ENCODE measurements at regions not wholly inside any gene's neighbourhood (a gene's known extent, or its start where the extent isn't known, plus 50 kb on each side); places are given as distances from the start of the nearest gene placed in this dataset.

- no peak for TF ChIP-seq CTCF (IDR thresholded peaks at IDR 0.05; ENCODE audit: low read length, missing control alignments)
- no peak overlapping the region for H3K4me3 ChIP-seq (replicated peaks; ENCODE audit: low read depth, low read length)
- DNase-seq (ENCODE audit: low read depth) = no peak
Measured at GRCh38 chr2:36266536-36267121, 88.9 kb upstream of the CRIM1 start.

DNA sequence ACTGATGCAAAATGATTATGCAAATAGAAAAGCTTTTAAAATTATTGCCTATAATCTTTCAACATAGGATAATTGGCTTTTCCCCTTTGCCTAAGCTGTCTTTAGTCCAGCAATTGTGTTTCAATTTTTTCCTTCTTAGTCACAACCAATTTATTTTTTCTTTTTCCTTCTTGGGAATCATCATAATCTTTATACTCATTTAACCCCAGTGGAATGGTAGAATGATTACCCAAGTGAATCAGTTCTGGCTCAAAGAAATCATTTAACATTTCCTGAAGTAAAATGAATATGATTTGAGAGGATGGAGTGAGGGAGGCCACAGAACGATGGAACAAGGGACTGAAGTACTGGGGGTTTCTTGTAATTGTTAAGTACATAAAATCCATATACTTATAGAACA is 93.0 kb upstream of the CRIM1 start:
- no peak for TF ChIP-seq CTCF (IDR thresholded peaks at IDR 0.05; ENCODE audit: low read length, missing control alignments)
- H3K4me3 ChIP-seq (replicated peaks; ENCODE audit: low read depth, low read length) = no peak overlapping the region
- DNase-seq (ENCODE audit: low read depth) = no peak

DNA sequence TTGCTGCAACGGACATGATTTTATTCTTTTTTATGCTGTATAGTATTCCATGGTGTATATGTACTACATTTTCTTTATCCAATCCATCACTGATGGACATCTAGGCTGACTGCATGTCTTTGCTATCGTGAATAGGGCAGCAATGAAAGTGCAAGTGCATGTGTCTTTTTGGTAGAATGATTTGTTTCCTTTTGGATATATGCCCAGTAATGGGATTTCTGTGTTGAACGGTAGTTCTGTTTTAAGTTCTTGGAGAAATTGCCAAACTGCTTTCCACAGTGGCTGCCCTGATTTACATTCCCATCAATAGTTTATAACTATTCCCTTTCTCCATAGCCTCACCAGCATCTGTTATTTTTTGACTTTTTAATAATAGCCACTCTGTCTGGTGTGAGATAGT is 99.7 kb upstream of the CRIM1 start:
- no peak overlapping the region for H3K4me3 ChIP-seq (replicated peaks; ENCODE audit: low read depth, low read length)
- no peak for DNase-seq (ENCODE audit: low read depth)
- no peak for TF ChIP-seq CTCF (IDR thresholded peaks at IDR 0.05; ENCODE audit: low read length, missing control alignments)

DNA sequence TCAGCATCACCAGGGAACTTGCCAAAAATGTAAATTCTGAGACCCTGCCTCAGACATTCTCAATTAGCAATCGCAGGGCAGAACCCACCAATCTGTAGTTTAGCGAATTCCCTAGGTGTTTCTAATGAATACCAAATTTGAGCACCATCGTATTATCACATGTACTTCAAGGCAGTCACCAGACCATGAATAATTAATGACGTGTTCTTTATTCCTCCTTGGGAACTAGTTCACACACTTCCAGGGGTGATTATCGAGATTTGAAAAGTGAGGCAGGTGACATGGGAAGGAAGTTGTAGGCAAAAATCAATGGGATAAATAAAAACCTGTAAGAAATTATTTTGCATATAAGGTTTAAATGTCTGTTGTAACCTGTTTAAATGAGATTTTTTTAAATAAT is 102.5 kb upstream of the CRIM1 start:
- no peak for TF ChIP-seq CTCF (IDR thresholded peaks at IDR 0.05; ENCODE audit: low read length, missing control alignments)
- no peak overlapping the region for H3K4me3 ChIP-seq (replicated peaks; ENCODE audit: low read depth, low read length)
- DNase-seq (ENCODE audit: low read depth) = no peak

DNA sequence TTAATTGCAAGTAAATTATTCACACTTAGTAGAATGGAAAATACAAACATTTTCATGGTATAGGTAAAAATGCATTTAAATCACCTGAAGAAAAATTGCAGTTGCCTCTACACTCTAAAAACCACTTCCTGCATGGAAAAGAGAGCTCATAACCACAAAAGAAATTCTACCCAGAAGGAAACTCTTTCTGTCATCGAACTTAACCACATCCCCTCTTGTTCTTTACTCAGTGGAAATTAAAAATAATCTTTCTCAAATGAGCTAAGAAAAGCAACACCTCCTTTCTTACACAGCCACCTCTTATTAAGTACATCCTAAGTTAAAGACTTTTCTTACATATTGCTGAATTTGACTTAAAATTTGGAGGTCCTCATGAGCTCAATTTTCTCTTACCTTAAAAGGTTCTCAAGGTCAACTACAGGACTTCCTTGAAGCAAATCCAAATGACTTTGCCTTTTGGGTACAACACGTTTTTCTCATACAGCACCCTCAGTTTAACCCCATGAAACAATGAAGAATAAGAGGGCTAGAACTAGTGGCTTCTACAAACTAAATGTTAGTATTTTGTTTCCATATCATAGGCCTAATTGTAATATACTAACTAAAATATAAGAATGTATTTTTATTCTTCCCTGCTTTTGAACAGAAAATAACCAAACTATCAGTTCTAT is 109.1 kb upstream of the CRIM1 start:
- no peak for DNase-seq (ENCODE audit: low read depth)

GRCh38 chr2:36245651-36246050 is 109.9 kb upstream of the CRIM1 start:
- H3K4me3 ChIP-seq (replicated peaks; ENCODE audit: low read depth, low read length) = no peak overlapping the region
- DNase-seq (ENCODE audit: low read depth) = no peak
- TF ChIP-seq CTCF (IDR thresholded peaks at IDR 0.05; ENCODE audit: low read length, missing control alignments) = no peak

More for the DNA sequence above, 109.1 kb upstream of the CRIM1 start:
- no peak for TF ChIP-seq CTCF (IDR thresholded peaks at IDR 0.05; ENCODE audit: low read length, missing control alignments)
- no peak overlapping the region for H3K4me3 ChIP-seq (replicated peaks; ENCODE audit: low read depth, low read length)

DNA sequence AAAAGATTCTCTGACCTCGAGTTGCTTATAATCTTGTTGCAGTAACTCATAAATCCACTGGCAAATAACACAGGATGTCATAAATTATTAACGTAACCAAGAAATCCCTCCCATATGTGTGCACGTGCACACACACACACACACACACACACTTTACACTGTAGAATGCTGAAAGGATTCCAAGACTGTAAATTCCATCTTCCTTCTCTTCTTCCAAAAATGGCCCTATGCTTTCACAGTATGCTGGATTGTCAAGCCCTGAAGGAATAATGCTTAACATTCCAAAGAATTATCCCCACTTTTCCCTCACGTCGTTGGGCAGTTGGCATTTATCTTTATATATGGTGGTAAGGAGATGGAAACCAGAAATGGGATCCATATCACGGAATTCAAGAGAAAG is 117.5 kb upstream of the CRIM1 start:
- no peak overlapping the region for H3K4me3 ChIP-seq (replicated peaks; ENCODE audit: low read depth, low read length)
- no peak for TF ChIP-seq CTCF (IDR thresholded peaks at IDR 0.05; ENCODE audit: low read length, missing control alignments)
- no peak for DNase-seq (ENCODE audit: low read depth)
